ENCODE measurements at regions not wholly inside any gene's neighbourhood (a gene's known extent, or its start where the extent isn't known, plus 50 kb on each side); places are given as distances from the start of the nearest gene placed in this dataset.

GRCh38 chr7:115475206-115475605 lies 553.3 kb downstream of the MDFIC start:
- Histone ChIP-seq H3K4me1 (ENCODE audit: insufficient read depth, poor library complexity, severe bottlenecking) (no peaks in the 10 kb centered on the region), H3K9me3 (ENCODE audit: severe bottlenecking) (no peaks in the 10 kb centered on the region), H3K27me3 (ENCODE audit: insufficient read depth, poor library complexity, severe bottlenecking) (peaks cover 18% of the 10 kb centered on the region), H3K27ac (ENCODE audit: poor library complexity, severe bottlenecking) (no peak overlapping the region), H3K4me3 (ENCODE audit: severe bottlenecking) (no peak overlapping the region), H3K36me3 (ENCODE audit: low read depth) (no peaks in the 10 kb centered on the region)
- no peak for TF ChIP-seq CTCF (IDR thresholded peaks at IDR 0.05; ENCODE audit: poor library complexity, severe bottlenecking)
- no peak for DNase-seq (ENCODE audit: low spot score)
- ATAC-seq (ENCODE audit: low read depth), result no peak

DNA sequence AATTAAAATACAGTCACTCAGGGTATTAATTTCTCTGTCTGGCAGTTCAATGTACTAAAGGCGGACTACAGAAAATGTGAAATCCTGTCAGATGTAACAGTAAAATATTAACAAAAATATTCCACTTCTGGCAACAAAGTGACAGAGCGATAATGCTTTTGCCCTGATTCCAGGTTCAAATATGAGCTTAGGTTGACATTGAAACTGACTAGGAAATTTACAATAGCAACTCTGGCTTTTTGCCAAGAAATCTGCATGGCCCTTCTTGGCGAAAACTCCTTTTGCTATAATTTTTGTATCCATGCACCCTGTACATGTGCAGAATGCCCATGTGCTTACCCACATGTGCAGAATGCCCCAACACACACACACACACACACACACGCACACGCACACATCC lies 552.2 kb downstream of the MDFIC start:
- H3K27me3 ChIP-seq (ENCODE audit: insufficient read depth, poor library complexity, severe bottlenecking), result peaks cover 18% of the 10 kb centered on the region
- H3K27ac ChIP-seq (ENCODE audit: poor library complexity, severe bottlenecking), result no peak overlapping the region
- no peak for TF ChIP-seq CTCF (IDR thresholded peaks at IDR 0.05; ENCODE audit: poor library complexity, severe bottlenecking)
- H3K36me3 ChIP-seq (ENCODE audit: low read depth), result no peaks in the 10 kb centered on the region
- H3K4me3 ChIP-seq (ENCODE audit: severe bottlenecking), result no peak overlapping the region
- H3K9me3 ChIP-seq (ENCODE audit: severe bottlenecking), result no peaks in the 10 kb centered on the region
- DNase-seq (ENCODE audit: low spot score) (no peak), ATAC-seq (ENCODE audit: low read depth) (no peak)
- no peaks in the 10 kb centered on the region for H3K4me1 ChIP-seq (ENCODE audit: insufficient read depth, poor library complexity, severe bottlenecking)

DNA sequence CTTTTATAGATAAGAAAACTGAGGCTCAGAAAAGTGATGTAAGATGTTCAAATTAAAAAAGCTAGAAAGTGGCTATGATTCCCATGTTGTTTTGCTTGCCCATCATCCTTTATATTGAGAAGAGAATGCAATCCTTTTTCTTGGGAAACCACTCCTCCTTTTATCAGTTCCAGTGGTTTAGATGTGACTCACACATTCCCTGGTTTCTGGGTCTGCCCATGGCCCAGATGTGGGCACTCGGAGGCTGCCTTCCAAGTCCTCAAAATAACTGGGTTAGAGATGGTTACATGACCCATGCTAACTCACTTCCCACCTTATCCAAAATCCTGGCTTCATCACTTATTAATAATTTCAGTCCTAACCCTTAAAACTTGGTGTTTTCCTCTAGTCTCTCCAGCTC lies 550.0 kb downstream of the MDFIC start:
- no peak for ATAC-seq (ENCODE audit: low read depth)
- Histone ChIP-seq H3K27ac (ENCODE audit: poor library complexity, severe bottlenecking) (no peak overlapping the region), H3K4me1 (ENCODE audit: insufficient read depth, poor library complexity, severe bottlenecking) (no peaks in the 10 kb centered on the region), H3K36me3 (ENCODE audit: low read depth) (no peaks in the 10 kb centered on the region), H3K27me3 (ENCODE audit: insufficient read depth, poor library complexity, severe bottlenecking) (peaks cover 3% of the 10 kb centered on the region), H3K9me3 (ENCODE audit: severe bottlenecking) (no peaks in the 10 kb centered on the region), H3K4me3 (ENCODE audit: severe bottlenecking) (no peak overlapping the region)
- TF ChIP-seq CTCF (IDR thresholded peaks at IDR 0.05; ENCODE audit: poor library complexity, severe bottlenecking), result no peak
- no peak for DNase-seq (ENCODE audit: low spot score)

GRCh38 chr7:115462301-115463015 lies 540.6 kb downstream of the MDFIC start:
- H3K9me3 ChIP-seq (ENCODE audit: severe bottlenecking), result no peaks in the 10 kb centered on the region
- no peak for TF ChIP-seq CTCF (IDR thresholded peaks at IDR 0.05; ENCODE audit: poor library complexity, severe bottlenecking)
- DNase-seq (ENCODE audit: low spot score), result no peak
- no peak overlapping the region for H3K27ac ChIP-seq (ENCODE audit: poor library complexity, severe bottlenecking)
- no peaks in the 10 kb centered on the region for H3K4me1 ChIP-seq (ENCODE audit: insufficient read depth, poor library complexity, severe bottlenecking)
- H3K4me3 ChIP-seq (ENCODE audit: severe bottlenecking), result no peak overlapping the region
- no peak for ATAC-seq (ENCODE audit: low read depth)
- peaks cover 3% of the 10 kb centered on the region for H3K27me3 ChIP-seq (ENCODE audit: insufficient read depth, poor library complexity, severe bottlenecking)
- H3K36me3 ChIP-seq (ENCODE audit: low read depth), result no peaks in the 10 kb centered on the region

- Histone ChIP-seq H3K4me3 (ENCODE audit: severe bottlenecking) (no peak overlapping the region), H3K27ac (ENCODE audit: poor library complexity, severe bottlenecking) (no peak overlapping the region), H3K27me3 (ENCODE audit: insufficient read depth, poor library complexity, severe bottlenecking) (no peaks in the 10 kb centered on the region), H3K4me1 (ENCODE audit: insufficient read depth, poor library complexity, severe bottlenecking) (no peaks in the 10 kb centered on the region), H3K9me3 (ENCODE audit: severe bottlenecking) (no peaks in the 10 kb centered on the region), H3K36me3 (ENCODE audit: low read depth) (no peaks in the 10 kb centered on the region)
- DNase-seq (ENCODE audit: low spot score) (no peak), ATAC-seq (ENCODE audit: low read depth) (no peak)
- no peak for TF ChIP-seq CTCF (IDR thresholded peaks at IDR 0.05; ENCODE audit: poor library complexity, severe bottlenecking)
These were observed 527.8 kb downstream of the MDFIC start for GRCh38 chr7:115449689-115450088.

Data from RWPE2 (cell line).